Fibroblast of the aortic adventitia (primary cell): ENCODE measurements at regions not wholly inside any gene's neighbourhood (a gene's known extent, or its start where the extent isn't known, plus 50 kb on each side); places are given as distances from the start of the nearest gene placed in this dataset.

Experiments
- DNase-seq: peaks from one replicate; pipeline ENCODE4 v3.0.0-alpha.2; 2010; ENCODE audit warnings: low read depth
- H3K4me3 ChIP-seq: 2 replicates; pipeline ENCODE4 v1.5.1; 2011; ENCODE audit warnings: low read depth, mild to moderate bottlenecking, control low read depth, low read length, moderate library complexity
- TF ChIP-seq, protein P1 (sequence below): IDR thresholded peaks from 2 replicates; pipeline ENCODE4 v1.5.1; 2011; ENCODE audit warnings: mild to moderate bottlenecking, low read length, control low read depth, inconsistent platforms; ENCODE audit not compliant: insufficient read depth

DNA sequence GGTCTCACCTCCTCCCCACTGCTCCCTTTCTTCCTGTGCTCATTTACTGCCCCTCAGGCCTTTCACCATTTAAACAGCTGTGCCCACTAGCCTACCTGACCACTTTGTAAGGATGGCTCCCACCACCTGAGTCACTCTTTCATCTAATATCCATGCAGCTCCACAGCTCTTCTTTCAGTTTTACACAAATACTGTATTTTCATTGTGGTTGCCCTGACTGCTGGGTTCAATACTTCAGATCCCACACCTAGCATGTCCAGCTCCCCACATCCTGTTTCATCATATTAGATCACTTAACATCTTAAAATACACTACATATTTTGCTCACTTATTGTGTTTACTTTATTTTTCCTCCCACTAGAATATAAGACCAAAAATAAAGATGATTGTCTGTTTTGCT lies 1110.6 kb downstream of the TSN start:
- TF ChIP-seq, protein P1, sequence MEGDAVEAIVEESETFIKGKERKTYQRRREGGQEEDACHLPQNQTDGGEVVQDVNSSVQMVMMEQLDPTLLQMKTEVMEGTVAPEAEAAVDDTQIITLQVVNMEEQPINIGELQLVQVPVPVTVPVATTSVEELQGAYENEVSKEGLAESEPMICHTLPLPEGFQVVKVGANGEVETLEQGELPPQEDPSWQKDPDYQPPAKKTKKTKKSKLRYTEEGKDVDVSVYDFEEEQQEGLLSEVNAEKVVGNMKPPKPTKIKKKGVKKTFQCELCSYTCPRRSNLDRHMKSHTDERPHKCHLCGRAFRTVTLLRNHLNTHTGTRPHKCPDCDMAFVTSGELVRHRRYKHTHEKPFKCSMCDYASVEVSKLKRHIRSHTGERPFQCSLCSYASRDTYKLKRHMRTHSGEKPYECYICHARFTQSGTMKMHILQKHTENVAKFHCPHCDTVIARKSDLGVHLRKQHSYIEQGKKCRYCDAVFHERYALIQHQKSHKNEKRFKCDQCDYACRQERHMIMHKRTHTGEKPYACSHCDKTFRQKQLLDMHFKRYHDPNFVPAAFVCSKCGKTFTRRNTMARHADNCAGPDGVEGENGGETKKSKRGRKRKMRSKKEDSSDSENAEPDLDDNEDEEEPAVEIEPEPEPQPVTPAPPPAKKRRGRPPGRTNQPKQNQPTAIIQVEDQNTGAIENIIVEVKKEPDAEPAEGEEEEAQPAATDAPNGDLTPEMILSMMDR: no peak
- no peak overlapping the region for H3K4me3 ChIP-seq
- no peak for DNase-seq

DNA sequence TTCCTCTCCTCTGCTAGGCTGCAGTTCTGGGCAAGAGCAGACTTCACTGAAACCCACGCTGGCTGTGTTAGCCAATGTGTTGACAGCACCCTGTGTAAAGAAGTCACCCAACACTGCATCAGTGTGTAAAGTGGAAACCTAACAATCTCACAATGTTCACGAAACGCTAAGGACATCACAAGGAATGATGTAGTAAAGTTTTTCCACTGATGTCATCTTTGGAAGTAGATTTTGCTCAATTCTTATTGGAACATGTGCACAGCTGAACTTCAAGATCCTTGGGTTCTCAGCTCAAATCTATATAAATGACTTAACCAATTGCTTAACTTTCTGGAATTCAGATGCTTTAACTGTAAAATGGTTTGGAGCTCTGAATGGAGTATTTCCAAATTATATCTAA lies 1112.5 kb downstream of the TSN start:
- no peak for DNase-seq
- TF ChIP-seq, protein P1: no peak
- no peak overlapping the region for H3K4me3 ChIP-seq

DNA sequence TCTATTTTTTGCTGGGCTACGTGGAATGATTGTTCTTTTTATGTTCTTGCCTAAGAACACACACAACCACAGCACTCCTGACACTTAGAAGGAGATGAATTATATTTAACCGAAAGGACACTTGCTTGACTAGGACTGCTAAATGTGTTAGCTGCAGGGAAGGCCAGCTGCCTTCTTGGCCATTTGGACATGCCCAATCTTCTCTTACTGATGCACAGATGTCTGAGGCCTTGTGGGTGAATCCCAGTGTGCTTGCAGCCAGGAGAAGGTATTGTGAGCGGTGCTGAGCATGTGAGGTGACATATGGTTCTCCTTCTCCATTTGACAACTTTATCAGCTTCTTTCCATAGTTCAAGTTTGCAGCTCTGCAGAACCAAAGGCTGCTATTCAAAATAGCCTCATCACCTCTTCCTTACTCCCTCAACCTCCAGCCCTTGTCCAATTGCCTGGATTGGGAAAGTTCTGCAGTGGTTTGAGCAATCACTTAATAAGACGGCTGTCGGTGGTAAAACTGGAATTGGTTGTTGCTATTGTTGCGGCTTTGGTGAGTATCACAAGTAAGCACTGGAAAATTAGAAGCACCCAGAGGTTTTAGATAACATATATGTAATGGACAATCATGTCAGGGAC lies 1113.3 kb downstream of the TSN start:
- TF ChIP-seq, protein P1: no peak
- DNase-seq: no peak
- no peak overlapping the region for H3K4me3 ChIP-seq

DNA sequence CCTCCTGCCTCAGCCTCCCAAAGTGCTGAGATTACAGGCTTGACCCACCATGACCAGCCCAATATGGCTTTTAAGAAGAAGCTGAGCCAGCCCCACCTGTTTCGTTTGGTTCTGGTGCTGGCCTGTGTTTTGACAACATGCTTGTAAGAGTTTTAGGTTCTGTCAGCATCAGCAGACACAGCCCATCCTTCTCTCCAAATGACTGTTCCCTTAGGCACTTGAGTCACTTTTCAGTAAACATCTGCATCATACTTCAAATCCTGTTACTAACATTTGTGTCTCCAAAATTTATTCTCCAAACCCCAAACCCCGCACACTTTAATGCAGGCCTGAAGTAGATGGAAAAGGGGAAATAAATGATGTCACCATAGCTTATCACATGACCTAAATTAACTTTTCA lies 1118.5 kb downstream of the TSN start:
- DNase-seq: no peak
- TF ChIP-seq, protein P1: no peak
- H3K4me3 ChIP-seq: no peak overlapping the region

DNA sequence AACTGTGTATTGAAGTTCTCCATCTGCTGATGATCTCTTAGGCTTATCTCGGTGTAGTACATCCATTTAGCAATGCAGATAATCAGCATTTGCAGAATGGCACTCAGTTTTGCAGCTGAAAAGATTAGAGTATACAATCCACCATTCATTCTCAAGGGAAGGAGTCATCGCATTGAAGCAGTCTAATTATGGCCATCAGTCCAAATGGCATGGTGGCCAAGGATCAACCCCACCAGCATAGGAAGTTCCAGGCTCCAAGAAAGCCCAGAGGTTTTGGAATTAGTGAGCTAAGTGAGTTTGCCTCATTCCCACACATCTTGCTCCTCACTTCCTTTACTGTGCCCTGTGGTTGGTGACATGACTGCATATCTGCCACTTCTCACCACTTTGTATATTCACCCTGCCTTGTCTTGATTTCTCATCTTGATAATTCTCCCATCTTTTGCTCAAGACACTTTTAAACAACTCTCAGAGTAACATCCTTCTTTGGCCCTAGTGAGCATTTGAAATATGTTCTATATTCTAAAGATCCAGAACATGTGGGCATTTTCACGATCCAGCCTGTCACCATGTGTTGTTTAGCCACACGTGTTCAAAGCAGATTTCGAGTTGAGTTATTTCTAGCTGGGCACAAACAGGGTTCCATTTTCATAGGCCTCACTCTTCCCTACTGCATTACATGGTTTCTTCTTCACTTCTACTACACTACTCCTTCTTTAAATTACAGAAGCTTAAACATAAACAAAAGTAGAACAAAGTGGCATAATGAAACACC lies 1119.8 kb downstream of the TSN start:
- no peak overlapping the region for H3K4me3 ChIP-seq
- TF ChIP-seq, protein P1: no peak
- no peak for DNase-seq

DNA sequence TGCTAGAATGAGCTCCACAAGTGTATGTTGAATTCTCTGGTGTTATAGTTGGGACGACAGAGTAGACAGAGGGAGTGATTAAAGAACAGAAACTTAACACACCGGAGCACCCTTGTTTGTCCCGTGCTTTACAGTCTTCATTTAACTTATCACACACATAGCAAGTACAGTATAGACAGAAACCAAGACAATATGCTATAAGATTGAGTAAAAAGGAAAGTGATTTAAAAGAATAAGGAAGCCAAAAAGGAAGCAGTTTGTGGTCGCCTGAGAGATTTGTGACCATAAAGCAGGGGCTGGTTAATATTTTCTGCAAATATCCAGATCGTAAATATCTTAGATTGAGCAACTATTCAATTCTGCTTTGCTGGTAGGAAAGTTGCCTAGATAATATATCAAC lies 1128.4 kb downstream of the TSN start:
- H3K4me3 ChIP-seq: no peak overlapping the region
- no peak for DNase-seq
- TF ChIP-seq, protein P1: no peak
